ENCODE measurements at regions not wholly inside any gene's neighbourhood (a gene's known extent, or its start where the extent isn't known, plus 50 kb on each side); places are given as distances from the start of the nearest gene placed in this dataset.

DNA sequence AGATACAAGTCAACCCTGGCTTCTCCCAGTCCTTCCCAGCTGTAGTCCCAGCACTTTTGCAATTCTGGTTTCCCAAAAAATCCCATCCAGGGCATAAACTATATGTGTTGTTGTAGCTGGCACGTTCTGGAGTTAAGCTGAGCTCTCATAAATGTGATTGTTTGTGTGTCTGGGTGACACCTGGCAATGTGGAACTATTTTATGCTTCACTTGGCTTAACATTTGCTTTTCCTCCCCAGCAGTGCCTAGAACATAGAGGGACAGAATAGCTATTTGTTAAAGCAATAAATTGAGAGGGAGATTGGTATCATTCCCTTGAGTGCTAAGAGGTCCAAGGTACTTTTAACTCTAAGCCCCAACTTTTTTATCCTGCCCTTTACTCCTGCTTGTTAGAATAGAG lies 575.9 kb upstream of the NOX3 start:
- H3K4me1 ChIP-seq (ENCODE audit: low read depth): no peaks in the 10 kb centered on the region
- DNase-seq (no peak), ATAC-seq (no peak)
- H3K36me3 ChIP-seq (ENCODE audit: low read depth): no peaks in the 10 kb centered on the region
- intact Hi-C loops (cut with DNase I, micrococcal nuclease): no loop called here
- TF ChIP-seq, protein P1, sequence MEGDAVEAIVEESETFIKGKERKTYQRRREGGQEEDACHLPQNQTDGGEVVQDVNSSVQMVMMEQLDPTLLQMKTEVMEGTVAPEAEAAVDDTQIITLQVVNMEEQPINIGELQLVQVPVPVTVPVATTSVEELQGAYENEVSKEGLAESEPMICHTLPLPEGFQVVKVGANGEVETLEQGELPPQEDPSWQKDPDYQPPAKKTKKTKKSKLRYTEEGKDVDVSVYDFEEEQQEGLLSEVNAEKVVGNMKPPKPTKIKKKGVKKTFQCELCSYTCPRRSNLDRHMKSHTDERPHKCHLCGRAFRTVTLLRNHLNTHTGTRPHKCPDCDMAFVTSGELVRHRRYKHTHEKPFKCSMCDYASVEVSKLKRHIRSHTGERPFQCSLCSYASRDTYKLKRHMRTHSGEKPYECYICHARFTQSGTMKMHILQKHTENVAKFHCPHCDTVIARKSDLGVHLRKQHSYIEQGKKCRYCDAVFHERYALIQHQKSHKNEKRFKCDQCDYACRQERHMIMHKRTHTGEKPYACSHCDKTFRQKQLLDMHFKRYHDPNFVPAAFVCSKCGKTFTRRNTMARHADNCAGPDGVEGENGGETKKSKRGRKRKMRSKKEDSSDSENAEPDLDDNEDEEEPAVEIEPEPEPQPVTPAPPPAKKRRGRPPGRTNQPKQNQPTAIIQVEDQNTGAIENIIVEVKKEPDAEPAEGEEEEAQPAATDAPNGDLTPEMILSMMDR (IDR thresholded peaks at IDR 0.05): no peak
- peaks cover 11% of the 10 kb centered on the region for H3K9me3 ChIP-seq
- no peak overlapping the region for H3K4me3 ChIP-seq

DNA sequence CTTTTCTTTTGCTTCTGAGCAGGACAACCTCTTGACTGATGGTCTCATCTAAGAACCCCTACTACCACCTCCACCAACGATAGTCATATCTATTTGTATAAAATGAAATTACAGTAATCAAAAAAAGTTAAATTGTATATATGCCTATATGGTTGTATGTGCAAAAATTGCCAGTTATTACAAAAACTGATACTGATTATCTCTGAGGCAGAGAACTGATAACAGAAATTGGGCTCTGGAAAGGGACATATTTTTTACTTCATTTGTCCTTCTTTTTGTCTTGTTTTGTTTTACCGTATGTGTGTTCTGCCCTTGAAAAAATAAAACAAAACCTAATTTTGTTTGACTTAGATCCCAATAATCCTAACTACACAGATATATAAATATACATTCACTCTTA lies 574.4 kb upstream of the NOX3 start:
- ATAC-seq: no peak
- peaks cover 16% of the 10 kb centered on the region for H3K9me3 ChIP-seq
- intact Hi-C loops (cut with DNase I, micrococcal nuclease): no loop called here
- TF ChIP-seq, protein P1 (IDR thresholded peaks at IDR 0.05): no peak
- H3K4me3 ChIP-seq: no peak overlapping the region
- no peak for DNase-seq
- no peaks in the 10 kb centered on the region for H3K36me3 ChIP-seq (ENCODE audit: low read depth)
- H3K4me1 ChIP-seq (ENCODE audit: low read depth): no peaks in the 10 kb centered on the region

DNA sequence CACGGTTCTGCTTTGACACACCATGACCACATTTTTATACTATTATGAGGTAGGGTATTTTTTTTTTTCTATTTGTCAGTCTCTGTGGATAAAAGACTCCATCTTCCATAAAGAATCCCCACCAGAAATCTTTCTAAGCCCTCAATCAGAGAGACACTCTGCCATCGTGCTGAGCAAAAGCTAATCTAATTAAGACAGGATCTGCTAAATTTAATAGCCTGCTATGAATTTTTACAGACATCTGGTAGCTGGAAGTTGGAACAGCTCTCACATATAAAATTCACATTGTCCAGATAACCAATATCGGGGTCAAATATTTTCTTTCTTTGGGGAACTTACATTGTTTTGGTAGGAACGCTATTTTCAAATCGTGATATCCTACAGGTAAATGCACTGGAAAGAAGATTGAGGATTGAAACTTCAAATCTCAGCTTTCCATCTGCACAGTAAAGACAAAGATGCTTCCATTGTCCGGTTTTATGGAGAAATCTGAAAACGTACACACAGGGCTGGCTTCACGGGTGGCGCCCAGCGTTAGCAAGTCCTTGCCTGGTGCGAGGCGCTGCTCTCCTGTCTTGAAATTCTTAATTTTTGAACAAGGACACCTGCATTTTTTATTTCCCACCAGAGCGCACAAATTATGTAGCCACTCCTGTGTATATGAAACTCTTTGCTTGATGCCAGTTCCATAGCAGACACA lies 573.8 kb upstream of the NOX3 start:
- Histone ChIP-seq H3K9me3 (peaks cover 23% of the 10 kb centered on the region), H3K36me3 (ENCODE audit: low read depth) (no peaks in the 10 kb centered on the region), H3K4me3 (no peak overlapping the region), H3K4me1 (ENCODE audit: low read depth) (no peaks in the 10 kb centered on the region)
- intact Hi-C loops (cut with DNase I, micrococcal nuclease): no loop called here
- ATAC-seq (no peak), DNase-seq (no peak)
- TF ChIP-seq, protein P1 (IDR thresholded peaks at IDR 0.05): no peak

DNA sequence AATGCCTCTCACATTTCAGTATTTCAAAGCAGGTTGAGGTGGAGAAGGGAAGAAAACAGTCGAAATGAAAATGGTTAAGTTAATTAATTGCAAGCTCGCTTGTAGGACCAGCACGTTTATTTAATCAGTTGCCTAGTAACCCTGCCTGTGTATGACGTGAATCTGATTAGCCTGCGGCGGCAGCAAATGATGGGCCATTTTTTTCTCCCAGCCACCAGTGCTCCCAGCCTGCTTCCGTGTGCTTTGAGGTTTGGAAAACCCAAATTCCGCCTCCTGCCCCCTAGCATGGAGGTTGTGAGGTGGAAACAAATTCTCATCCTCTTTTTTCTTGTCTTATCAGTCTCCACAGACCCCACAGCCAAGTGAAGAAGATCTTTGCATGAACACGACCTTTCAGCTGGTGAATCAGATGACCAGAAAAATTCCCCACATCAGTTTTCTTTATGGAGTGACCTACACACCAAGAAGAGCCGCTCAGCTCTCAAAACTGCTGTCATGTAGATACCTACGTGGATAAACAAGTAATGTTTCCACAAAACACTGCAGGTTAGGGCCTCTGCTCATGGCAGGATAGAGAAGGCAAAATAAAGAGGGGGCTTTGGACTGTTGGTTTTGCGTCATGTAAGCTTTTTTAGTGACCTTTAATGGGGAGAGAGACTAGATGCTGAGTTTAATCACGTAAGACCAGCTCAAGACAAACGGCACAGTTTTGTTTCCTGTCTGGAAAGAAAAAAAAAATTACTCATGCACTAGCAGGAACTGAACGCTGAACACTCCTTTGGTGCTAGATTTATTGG lies 572.9 kb upstream of the NOX3 start:
- intact Hi-C loops (cut with DNase I, micrococcal nuclease): no loop called here

DNA sequence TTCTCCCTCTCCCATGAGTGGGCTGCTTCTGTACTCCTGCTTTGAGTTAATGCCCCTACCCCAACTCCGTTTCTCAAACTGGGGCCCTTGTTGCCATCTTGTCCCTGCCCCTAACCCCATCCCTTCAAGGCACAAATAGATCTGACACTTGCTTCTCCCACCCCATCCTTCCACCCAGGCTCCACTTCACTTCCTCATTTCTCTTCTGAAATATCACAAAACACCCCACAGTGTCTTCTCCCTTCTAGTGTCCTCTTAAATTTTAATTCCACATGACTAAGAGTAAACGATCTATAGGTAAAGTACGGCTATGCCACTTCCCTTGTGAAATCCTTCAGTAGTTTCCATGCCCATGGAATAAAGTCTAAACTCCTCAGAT lies 571.6 kb upstream of the NOX3 start:
- ATAC-seq: no peak
- intact Hi-C loops (cut with DNase I, micrococcal nuclease): no loop called here
- no peaks in the 10 kb centered on the region for H3K4me1 ChIP-seq (ENCODE audit: low read depth)

More for the DNA sequence above, 572.9 kb upstream of the NOX3 start:
- TF ChIP-seq, protein P1 (IDR thresholded peaks at IDR 0.05): no peak
- ATAC-seq (no peak), DNase-seq (no peak)
- no peak overlapping the region for H3K4me3 ChIP-seq
- peaks cover 25% of the 10 kb centered on the region for H3K9me3 ChIP-seq
- no peaks in the 10 kb centered on the region for H3K36me3 ChIP-seq (ENCODE audit: low read depth)
- no peaks in the 10 kb centered on the region for H3K4me1 ChIP-seq (ENCODE audit: low read depth)

More for the DNA sequence above, 571.6 kb upstream of the NOX3 start:
- TF ChIP-seq, protein P1 (IDR thresholded peaks at IDR 0.05): no peak
- DNase-seq: no peak
- H3K4me3 ChIP-seq: no peak overlapping the region
- no peaks in the 10 kb centered on the region for H3K36me3 ChIP-seq (ENCODE audit: low read depth)
- peaks cover 19% of the 10 kb centered on the region for H3K9me3 ChIP-seq

All from mucosa of descending colon (tissue), 3 donors.